Osteoblast (primary cell): ENCODE measurements at regions not wholly inside any gene's neighbourhood (a gene's known extent, or its start where the extent isn't known, plus 50 kb on each side); places are given as distances from the start of the nearest gene placed in this dataset.
A peak's percentile ranks its signal among the peaks of the same experiment; 100 is the strongest.

Experiments
- DNase-seq: peaks from one replicate; pipeline ENCODE4 v3.0.0; 2011; ENCODE audit warnings: low spot score, mixed read lengths; ENCODE audit not compliant: insufficient read length; ENCODE audit errors: missing footprints
- H2AFZ ChIP-seq: 2 replicates; pipeline ENCODE4 v1.6.0; 2011; ENCODE audit warnings: mild to moderate bottlenecking, low read length
- H3K27ac ChIP-seq: 2 replicates; pipeline ENCODE4 v1.5.1; 2011; ENCODE audit warnings: mild to moderate bottlenecking, low read depth, low read length, moderate library complexity
- H3K27me3 ChIP-seq: 2 replicates; pipeline ENCODE4 v1.6.0; 2012; ENCODE audit warnings: mild to moderate bottlenecking, control low read depth, inconsistent platforms, low read length, moderate library complexity; ENCODE audit not compliant: insufficient read depth
- H3K36me3 ChIP-seq: 2 replicates; pipeline ENCODE4 v1.5.1; 2011; ENCODE audit warnings: mild to moderate bottlenecking, low read length, control low read depth, moderate library complexity; ENCODE audit not compliant: insufficient read depth
- H3K4me1 ChIP-seq: 2 replicates; pipeline ENCODE4 v1.5.1; 2011; ENCODE audit warnings: mild to moderate bottlenecking, low read length, control low read depth, moderate library complexity; ENCODE audit not compliant: insufficient read depth
- H3K4me2 ChIP-seq: 2 replicates; pipeline ENCODE4 v1.6.0; 2011; ENCODE audit warnings: mild to moderate bottlenecking, low read length; ENCODE audit not compliant: insufficient read depth
- H3K4me3 ChIP-seq: fragments of 200-600 bp; sonication (generic); 3 replicates; pipeline ENCODE4 v1.5.1; 2012; ENCODE audit warnings: mild to moderate bottlenecking, low read length, inconsistent platforms; ENCODE audit not compliant: insufficient read depth
- H3K79me2 ChIP-seq: 2 replicates; pipeline ENCODE4 v1.6.0; 2012; ENCODE audit warnings: mild to moderate bottlenecking, low read length, control low read depth, inconsistent platforms; ENCODE audit not compliant: insufficient read depth
- H3K9me3 ChIP-seq: 2 replicates; pipeline ENCODE4 v1.5.1; 2011; ENCODE audit warnings: low read depth, low read length, control low read depth
- H4K20me1 ChIP-seq: 2 replicates; pipeline ENCODE4 v1.6.0; 2012; ENCODE audit warnings: mild to moderate bottlenecking, low read length, control low read depth; ENCODE audit not compliant: insufficient read depth
- TF ChIP-seq, protein P1 (sequence below): IDR thresholded peaks from 2 replicates; pipeline ENCODE4 v1.5.1; 2011; ENCODE audit warnings: mild to moderate bottlenecking, low read depth, low read length, moderate library complexity; ENCODE audit errors: extremely low read depth

DNA sequence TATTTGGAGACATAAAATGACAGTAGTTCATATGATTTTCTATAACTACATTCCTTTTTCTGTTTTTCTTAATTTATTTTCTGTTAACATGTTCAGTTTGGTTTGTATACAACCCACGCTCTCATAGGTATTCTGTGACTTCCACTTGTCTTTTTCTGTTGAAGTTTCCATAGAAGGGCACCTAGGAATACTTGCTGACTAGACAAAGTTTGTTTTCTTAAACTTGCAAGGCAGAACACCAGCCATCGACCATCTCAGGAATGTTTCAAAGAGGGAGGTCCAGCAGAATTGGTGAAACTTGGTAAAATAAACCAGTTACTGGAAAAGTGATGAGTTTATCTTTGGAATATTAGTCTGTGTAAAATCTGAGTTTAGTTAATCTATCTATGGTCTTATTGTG is 403.2 kb upstream of the CADM2 start:
- TF ChIP-seq, protein P1, sequence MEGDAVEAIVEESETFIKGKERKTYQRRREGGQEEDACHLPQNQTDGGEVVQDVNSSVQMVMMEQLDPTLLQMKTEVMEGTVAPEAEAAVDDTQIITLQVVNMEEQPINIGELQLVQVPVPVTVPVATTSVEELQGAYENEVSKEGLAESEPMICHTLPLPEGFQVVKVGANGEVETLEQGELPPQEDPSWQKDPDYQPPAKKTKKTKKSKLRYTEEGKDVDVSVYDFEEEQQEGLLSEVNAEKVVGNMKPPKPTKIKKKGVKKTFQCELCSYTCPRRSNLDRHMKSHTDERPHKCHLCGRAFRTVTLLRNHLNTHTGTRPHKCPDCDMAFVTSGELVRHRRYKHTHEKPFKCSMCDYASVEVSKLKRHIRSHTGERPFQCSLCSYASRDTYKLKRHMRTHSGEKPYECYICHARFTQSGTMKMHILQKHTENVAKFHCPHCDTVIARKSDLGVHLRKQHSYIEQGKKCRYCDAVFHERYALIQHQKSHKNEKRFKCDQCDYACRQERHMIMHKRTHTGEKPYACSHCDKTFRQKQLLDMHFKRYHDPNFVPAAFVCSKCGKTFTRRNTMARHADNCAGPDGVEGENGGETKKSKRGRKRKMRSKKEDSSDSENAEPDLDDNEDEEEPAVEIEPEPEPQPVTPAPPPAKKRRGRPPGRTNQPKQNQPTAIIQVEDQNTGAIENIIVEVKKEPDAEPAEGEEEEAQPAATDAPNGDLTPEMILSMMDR = no peak
- Histone ChIP-seq H2AFZ (no peak overlapping the region), H4K20me1 (no peaks in the 10 kb centered on the region), H3K4me1 (no peaks in the 10 kb centered on the region), H3K27ac (no peak overlapping the region), H3K36me3 (no peaks in the 10 kb centered on the region), H3K4me2 (no peak overlapping the region), H3K27me3 (no peaks in the 10 kb centered on the region), H3K9me3 (no peaks in the 10 kb centered on the region), H3K79me2 (no peaks in the 10 kb centered on the region), H3K4me3 (no peak overlapping the region)
- peak; percentile 4 for DNase-seq

DNA sequence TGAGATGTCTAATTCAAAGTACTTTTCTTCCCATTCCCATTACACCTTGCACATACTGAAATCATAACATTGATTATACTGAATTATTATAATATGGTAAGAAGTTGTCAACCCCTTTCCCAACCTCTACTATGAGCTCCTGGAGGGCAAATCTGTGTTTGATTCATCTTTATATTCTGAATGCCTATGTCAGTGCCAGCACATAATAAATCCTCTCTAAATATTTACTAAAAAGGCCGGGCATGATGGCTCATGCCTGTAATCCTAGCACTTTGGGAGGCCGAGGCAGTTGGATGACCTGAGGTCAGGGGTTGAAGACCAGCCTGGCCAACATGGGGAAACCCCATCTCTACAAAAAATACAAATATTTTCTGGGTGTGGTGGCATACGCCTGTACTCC is 392.5 kb upstream of the CADM2 start:
- Histone ChIP-seq H3K4me1 (no peaks in the 10 kb centered on the region), H3K79me2 (no peaks in the 10 kb centered on the region), H3K4me3 (no peak overlapping the region), H2AFZ (no peak overlapping the region), H3K27ac (no peak overlapping the region), H3K9me3 (no peaks in the 10 kb centered on the region), H3K4me2 (no peak overlapping the region), H3K36me3 (no peaks in the 10 kb centered on the region), H4K20me1 (no peaks in the 10 kb centered on the region), H3K27me3 (no peaks in the 10 kb centered on the region)
- TF ChIP-seq, protein P1 = no peak
- no peak for DNase-seq

DNA sequence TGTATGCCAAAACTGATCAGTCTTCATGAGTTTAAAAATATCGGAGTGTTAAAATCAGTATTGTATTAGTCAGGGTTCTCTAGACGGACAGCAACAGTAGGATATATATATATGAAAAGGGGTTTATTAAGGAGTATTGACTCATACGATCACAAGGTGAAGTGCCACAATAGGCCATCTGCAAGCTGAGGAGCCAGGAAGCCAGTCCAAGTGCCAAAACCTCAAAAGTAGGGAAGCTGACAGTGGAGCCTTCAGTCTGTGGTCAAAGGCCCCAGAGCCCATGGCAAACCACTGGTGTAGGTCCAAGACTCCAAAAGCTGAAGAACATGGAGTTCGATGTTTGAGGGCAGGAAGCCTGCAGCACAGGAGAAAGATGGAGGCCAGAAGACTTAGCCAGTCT is 391.0 kb upstream of the CADM2 start:
- Histone ChIP-seq H3K27ac (no peak overlapping the region), H3K36me3 (no peaks in the 10 kb centered on the region), H3K4me1 (no peaks in the 10 kb centered on the region), H3K79me2 (no peaks in the 10 kb centered on the region), H3K27me3 (no peaks in the 10 kb centered on the region), H2AFZ (no peak overlapping the region), H3K9me3 (no peaks in the 10 kb centered on the region), H3K4me2 (no peak overlapping the region), H4K20me1 (no peaks in the 10 kb centered on the region), H3K4me3 (no peak overlapping the region)
- peak; percentile 1 for DNase-seq
- TF ChIP-seq, protein P1 = no peak

DNA sequence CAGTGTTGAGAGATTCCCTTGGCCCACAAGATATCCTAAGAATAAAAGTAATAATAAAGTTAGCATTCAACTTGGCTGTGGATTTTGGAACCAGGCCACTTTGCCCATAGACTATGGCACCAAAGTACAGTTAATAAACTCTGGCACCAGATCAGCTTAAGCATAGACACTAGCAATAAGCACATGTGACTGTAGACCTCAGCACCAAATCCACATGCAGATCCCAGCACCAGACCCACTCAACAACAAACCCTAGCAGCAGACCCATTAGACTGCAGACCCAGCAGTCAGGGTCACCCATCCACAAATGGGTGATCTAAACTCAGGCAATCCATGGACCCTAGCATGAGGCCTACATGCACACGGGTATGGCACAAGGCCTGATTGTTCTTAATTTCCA is 384.8 kb upstream of the CADM2 start:
- TF ChIP-seq, protein P1 = no peak
- Histone ChIP-seq H3K9me3 (no peaks in the 10 kb centered on the region), H3K4me2 (no peak overlapping the region), H2AFZ (no peak overlapping the region), H3K79me2 (no peaks in the 10 kb centered on the region), H3K4me1 (no peaks in the 10 kb centered on the region), H4K20me1 (no peaks in the 10 kb centered on the region), H3K27ac (no peak overlapping the region), H3K4me3 (no peak overlapping the region), H3K36me3 (no peaks in the 10 kb centered on the region), H3K27me3 (no peaks in the 10 kb centered on the region)
- DNase-seq = no peak
